Stimulated activated CD8-positive, alpha-beta memory T cell treated with anti-CD3 and anti-CD28 coated beads, Interleukin-12 subunit alpha, Interleukin-12 subunit beta, amount 100 ng/mL, for 24 hours (primary cell): ENCODE measurements at regions not wholly inside any gene's neighbourhood (a gene's known extent, or its start where the extent isn't known, plus 50 kb on each side); places are given as distances from the start of the nearest gene placed in this dataset.
"Not testable (repeated sequence)": the region's sequence is repeated elsewhere in the genome, so short reads cannot be mapped to it uniquely, and the experiment has no call there.

Source experiments
- DNase-seq: peaks from one replicate; pipeline ENCODE4 v3.0.0-alpha.2; 2020; ENCODE audit errors: extremely low read depth

DNA sequence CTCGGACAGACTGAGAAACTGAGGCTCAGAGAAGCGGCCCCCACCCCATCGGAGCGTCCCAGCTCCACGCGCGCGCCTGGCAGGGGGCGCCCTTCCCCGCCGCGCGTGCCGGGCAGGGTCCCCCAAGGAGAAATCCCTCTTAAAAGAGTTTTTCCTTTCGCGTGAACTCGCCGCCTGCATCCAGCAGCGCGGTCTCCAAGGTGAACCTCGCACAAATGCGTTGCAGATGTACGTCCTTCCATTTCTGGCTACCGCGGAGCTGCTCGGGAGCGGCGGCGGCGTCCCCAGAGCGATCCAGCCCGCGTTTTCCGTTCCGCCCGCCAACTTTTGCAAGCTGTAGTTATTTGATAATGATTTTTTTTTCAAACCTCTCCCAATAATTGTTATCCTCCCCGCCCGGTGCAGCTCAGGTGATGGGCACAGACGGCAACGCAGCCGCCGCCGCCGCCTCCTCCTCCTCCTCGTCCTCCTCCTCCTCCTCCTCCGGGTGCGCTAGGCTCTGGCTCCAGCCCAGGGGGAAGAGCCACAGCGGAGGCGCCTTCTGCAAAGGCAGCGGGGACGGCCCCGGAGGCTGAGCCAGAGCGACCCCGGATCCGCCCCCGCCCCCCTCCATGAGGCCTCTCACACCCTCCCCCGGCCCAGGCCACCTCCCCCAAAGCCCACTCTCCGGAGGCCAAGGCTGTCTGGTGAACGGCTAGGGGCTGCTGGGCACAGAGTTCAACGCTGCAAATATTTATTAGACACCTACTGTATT, 74.0 kb upstream of the CUX1 start:
- peak; percentile 7 for DNase-seq

DNA sequence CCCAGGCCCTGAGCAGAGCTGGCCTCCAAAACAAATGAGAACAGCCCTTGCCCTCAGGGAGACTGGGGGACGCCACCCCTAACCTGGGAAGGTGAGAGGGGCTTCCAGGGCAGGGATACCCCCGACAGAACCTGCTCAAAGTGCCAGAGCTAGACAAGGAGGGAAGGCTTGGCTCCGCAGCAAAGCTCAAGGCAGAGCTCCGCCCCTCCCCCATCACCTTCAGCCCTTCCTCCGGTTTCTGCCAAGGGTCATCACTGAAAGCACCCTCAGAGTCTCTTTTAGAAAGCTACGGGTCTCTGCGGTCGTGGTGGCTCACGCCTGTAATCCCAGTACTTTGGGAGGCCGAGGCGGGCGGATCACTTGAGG, 73.4 kb upstream of the CUX1 start:
- DNase-seq, result no peak

DNA sequence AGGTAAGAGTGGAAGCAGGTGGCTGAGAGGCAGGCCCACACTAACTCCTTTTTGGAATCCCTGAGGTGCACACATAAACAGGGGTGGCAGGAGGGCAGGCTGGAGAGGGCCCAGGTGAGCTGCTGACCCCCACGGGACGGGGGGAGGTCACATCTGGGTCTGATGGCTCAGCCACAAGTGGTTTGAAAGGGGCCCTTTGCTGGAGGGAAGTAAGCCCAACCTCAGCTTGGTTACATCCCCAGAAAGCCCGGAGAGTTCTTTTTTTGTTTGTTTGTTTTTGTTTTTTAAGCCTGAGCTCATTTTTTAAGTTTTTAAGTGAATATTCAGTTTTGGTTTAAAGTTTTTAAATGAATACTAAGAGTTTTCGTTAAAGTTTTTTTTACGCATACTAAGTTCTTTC, 72.8 kb upstream of the CUX1 start:
- no peak for DNase-seq

DNA sequence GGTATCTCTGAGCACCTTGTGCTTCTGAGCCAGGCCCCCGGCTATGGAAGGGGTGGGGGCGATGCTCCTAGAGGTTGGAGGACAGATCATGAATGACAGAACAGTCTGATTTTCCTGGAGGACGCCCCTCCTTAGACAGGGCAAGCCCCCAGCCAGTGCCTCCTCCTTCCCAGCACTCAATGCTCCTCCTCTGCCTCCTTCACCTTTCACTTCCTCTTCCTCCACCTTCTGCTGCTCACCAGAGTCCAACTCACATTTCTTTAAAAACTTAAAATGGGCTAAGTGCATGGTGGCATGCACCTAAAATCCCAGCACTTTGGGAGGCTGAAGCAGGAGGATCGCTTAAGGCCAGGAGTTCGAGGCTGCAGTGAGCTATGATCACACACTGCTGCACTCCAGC, 71.1 kb upstream of the CUX1 start:
- no peak for DNase-seq

DNA sequence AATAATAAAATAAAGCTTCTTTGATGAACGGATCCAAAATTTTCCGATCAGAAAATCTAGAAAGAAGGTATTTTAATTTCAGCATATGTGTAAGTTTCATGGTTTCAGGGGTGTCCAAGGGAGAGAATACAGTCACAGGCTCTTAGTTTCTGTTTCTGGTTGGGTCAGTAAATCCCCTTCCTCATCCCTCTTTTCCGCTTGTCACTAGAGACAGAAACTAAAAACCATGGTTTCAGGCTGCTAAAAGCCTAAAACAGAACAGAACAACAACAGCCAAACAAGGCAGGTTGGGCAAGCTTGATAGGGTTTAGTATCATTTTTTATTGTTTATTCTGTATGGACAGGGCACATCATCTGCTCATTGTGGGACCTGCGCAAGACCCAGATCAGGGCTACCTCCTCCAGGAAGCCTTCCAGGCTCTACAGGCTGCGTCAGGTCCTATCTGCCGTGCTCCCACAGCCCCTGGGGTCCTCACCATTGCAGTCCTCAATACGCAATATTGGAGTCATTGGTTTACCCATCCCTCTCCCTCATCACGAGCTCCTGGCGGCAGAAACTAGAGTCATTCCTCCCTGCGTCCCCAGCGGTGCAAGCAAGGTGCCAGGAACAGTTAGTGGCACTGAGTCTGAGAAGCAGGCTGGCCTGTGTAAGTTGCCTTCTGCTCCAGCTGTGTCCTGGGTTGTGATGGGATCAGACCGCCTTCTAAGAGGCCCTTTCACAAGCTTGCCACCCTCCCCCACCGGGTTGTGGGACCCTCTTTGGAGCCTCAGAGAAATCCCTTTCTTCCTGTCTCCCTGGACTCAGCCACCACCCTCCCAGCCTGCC, 70.2 kb upstream of the CUX1 start:
- DNase-seq, result no peak

GRCh38 chr7:101747879-101748345, 69.5 kb upstream of the CUX1 start:
- DNase-seq, result no peak

DNA sequence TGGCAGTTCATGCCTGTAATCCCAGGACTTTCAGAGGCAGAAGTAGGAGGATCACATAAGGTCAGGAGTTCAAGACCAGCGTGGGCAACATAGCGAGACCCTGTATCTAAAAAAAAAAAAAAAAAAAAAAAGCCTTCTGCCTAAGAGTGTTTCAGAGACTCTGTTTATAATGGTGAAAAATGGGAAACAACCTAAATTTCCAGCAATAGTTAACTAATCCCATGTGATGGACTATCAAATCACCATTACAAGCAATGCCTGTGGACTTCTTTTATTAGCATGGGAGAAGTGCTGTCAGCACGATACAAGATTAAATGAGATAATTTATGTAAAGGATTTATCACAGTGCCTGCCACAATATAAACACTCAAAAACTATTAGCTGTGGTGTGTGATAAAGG, 67.5 kb upstream of the CUX1 start:
- DNase-seq, result no peak

DNA sequence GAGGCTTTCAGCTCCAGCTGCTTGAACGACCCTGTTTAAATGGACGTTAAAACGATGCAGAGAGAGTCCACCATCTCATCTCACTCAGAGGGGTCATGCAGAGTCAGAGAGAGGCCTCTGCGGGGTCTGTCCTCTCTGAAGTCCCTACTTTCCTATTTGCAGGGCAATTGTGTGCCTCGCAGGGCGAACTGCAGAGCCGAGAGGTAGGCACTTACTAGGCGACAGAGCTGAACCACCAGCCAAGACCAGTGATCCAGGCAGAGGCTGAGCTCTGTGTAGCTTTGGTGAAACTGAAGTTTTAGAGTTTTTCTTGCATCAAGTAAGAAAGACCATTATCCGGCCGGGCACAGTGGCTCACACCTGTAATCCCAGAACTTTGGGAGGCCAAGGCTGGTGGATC, 64.1 kb upstream of the CUX1 start:
- DNase-seq, result no peak

GRCh38 chr7:101754424-101755159, 62.8 kb upstream of the CUX1 start:
- no peak for DNase-seq

DNA sequence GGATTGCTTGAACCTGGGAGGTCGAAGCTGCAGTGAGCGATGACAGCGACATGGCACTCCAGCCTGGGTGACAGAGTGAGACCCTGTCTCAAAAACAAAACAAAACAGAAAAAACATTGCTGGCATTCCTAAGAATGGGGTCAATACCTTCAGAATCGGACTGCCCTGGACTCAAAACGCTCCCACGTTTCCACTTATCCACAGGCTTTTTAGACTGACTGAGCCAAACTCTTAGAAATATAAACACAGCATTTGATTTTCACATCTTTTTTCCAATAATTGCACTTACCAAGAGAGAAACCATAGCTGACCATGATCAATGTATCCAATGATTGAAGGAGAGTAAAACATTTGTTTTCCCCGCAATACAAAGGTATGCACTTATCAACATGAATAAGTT, 59.5 kb upstream of the CUX1 start:
- no peak for DNase-seq

- DNase-seq, result not testable (repeated sequence)
Measured at GRCh38 chr7:101758519-101758918, 58.9 kb upstream of the CUX1 start.

DNA sequence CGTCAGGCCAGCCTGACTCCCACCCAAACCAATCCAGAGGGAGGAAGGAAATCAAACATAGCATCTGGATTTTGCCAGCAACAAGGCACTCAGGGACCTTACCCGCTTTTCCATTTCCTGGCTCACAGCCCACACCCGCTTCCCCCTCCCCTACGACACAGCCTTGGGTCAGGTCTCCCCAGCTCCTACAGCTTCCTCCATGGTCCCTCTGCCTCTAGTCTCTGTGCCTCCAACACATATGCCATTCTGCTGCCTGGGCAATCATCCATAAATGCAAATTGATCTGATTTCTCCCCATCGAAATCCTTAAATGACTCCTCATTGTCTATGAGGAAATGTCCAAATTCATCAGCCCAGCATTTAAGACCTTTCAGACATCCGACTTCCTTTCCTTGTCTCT, 53.2 kb upstream of the CUX1 start:
- DNase-seq, result no peak

DNA sequence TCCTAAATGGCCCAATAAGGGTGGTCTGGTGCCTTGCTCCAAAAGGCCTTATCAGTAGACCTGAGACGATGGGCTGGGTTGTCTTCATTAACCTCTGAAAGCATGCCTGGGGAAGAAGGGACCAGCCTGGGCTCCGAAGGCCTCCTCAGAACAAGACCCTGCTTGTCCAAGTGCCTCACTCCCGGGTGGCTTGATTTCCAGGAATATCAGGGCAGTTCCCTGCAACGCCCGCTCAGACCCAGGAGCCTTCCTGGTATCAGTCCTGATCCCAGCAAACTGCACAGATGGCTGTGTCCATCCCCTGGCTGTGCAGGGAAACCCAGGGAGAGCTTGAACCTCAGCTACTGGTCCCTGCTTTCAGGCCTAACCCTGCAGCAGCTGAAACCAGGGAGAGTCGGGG, 49.9 kb upstream of the CUX1 start:
- DNase-seq, result no peak
